NCI-H446 (cell line): ENCODE measurements at regions not wholly inside any gene's neighbourhood (a gene's known extent, or its start where the extent isn't known, plus 50 kb on each side); places are given as distances from the start of the nearest gene placed in this dataset.

Experiments used
- DNase-seq, 2 experiments: peaks; one replicate each; lab custom pipeline; 2025; lab: John Stamatoyannopoulos, UW

GRCh38 chr2:181149056-181149455, 168.7 kb downstream of the UBE2E3 start:
- DNase-seq: no peak

GRCh38 chr2:181152226-181152625, 171.8 kb downstream of the UBE2E3 start:
- DNase-seq: no peak

- DNase-seq: peak in 1 of 2 experiments; percentile 16
These were observed 172.3 kb downstream of the UBE2E3 start for GRCh38 chr2:181152701-181153100.

GRCh38 chr2:181153886-181154285, 173.5 kb downstream of the UBE2E3 start:
- no peak for DNase-seq

GRCh38 chr2:181157326-181157725, 176.9 kb downstream of the UBE2E3 start:
- no peak for DNase-seq

- DNase-seq: no peak
These were observed 178.0 kb downstream of the UBE2E3 start for GRCh38 chr2:181158427-181158826.

GRCh38 chr2:181161615-181162014, 181.2 kb downstream of the UBE2E3 start:
- no peak for DNase-seq

GRCh38 chr2:181163139-181163538, 182.7 kb downstream of the UBE2E3 start:
- DNase-seq: no peak

- no peak for DNase-seq
These were observed 183.3 kb downstream of the UBE2E3 start for GRCh38 chr2:181163691-181164090.

GRCh38 chr2:181164699-181165098, 184.3 kb downstream of the UBE2E3 start:
- no peak for DNase-seq

- no peak for DNase-seq
These were observed 184.9 kb downstream of the UBE2E3 start for GRCh38 chr2:181165199-181165868.

- DNase-seq: no peak
These were observed 189.1 kb downstream of the UBE2E3 start for GRCh38 chr2:181169503-181169902.

- DNase-seq: no peak
These were observed 189.9 kb downstream of the UBE2E3 start for GRCh38 chr2:181170256-181170655.

GRCh38 chr2:181172676-181173075, 192.3 kb downstream of the UBE2E3 start:
- no peak for DNase-seq

- peak in 1 of 2 experiments; percentile 45 for DNase-seq
These were observed 194.5 kb downstream of the UBE2E3 start for GRCh38 chr2:181174611-181175580.

- DNase-seq: no peak
These were observed 196.1 kb downstream of the UBE2E3 start for GRCh38 chr2:181176540-181176939.

GRCh38 chr2:181177376-181177775, 197.0 kb downstream of the UBE2E3 start:
- no peak for DNase-seq

GRCh38 chr2:181178130-181178529, 197.7 kb downstream of the UBE2E3 start:
- DNase-seq: no peak

GRCh38 chr2:181178823-181179412, 198.5 kb downstream of the UBE2E3 start:
- DNase-seq: peak in 1 of 2 experiments; percentile 15

- no peak for DNase-seq
These were observed 203.6 kb downstream of the UBE2E3 start for GRCh38 chr2:181183878-181184542.

GRCh38 chr2:181185421-181185820, 205.0 kb downstream of the UBE2E3 start:
- DNase-seq: no peak

- DNase-seq: no peak
These were observed 205.5 kb downstream of the UBE2E3 start for GRCh38 chr2:181185948-181186347.
